HepG2 (cell line): ENCODE measurements at regions not wholly inside any gene's neighbourhood (a gene's known extent, or its start where the extent isn't known, plus 50 kb on each side); places are given as distances from the start of the nearest gene placed in this dataset.

ENCODE experiments used
- ATAC-seq: fragments of 200-7000 bp; cut with Tn5 transposase; 3 replicates; pipeline ENCODE4 v1.9.1; 2020; ENCODE audit warnings: mild to moderate bottlenecking, moderate library complexity
- BruUV-seq: library from RNA; stranded (reverse); fragments of 400-500 nt; replicated peaks from 2 replicates; lab custom pipeline; 2021; lab: Mats Ljungman, UMichigan
- CTCF ChIA-PET: fragments of 300-600 bp; formaldehyde crosslinking; extraction: SDS; loops from one replicate; lab custom pipeline; 2021; ENCODE audit warnings: low total read pairs, inconsistent platforms, low intra/inter-chr PET ratio; lab: Yijun Ruan, JAX
- POLR2A ChIA-PET: fragments of 350-600 bp; sonication (Branson Sonifier 250); formaldehyde crosslinking; loops from one replicate; lab custom pipeline; 2020; ENCODE audit warnings: antibody characterized with exemption, inconsistent platforms; lab: Yijun Ruan, JAX
- DNase-seq: peaks from one replicate; pipeline ENCODE4 v3.0.0-alpha.2; 2015; ENCODE audit warnings: low spot score
- FAIRE-seq: peaks from 3 replicates; lab custom pipeline; 2011; peaks lifted over from hg19 to GRCh38; lab: Jason Lieb, UNC
- H2AFZ ChIP-seq: one replicate; pipeline ENCODE4 v1.6.1; 2011; ENCODE audit warnings: low read length, inconsistent platforms
- H3K27ac ChIP-seq: fragments of 300-600 bp; 3 replicates; pipeline ENCODE4 v1.8.0; 2011; ENCODE audit warnings: mixed run types, mild to moderate bottlenecking, mixed read lengths, low read length, inconsistent platforms; ENCODE audit not compliant: insufficient read depth; ENCODE audit errors: extremely low read length
- H3K27me3 ChIP-seq, 2 experiments: fragments of 200-600 bp in 1 of 2; 2 replicates in 1 of 2; 3 replicates in 1 of 2; pipeline versions ENCODE4 v1.6.0 to v1.8.0; 2011; ENCODE audit warnings: low read length in 2 of 2, mild to moderate bottlenecking in 2 of 2, moderate library complexity in 2 of 2, inconsistent platforms in 1 of 2; ENCODE audit not compliant: insufficient read depth in 2 of 2, control insufficient read depth in 1 of 2
- H3K36me3 ChIP-seq, 2 experiments: fragments of 200-600 bp in 1 of 2; replicated peaks in 1 of 2; 2 replicates in 1 of 2; 3 replicates in 1 of 2; pipeline versions ENCODE4 v1.5.1 to v1.8.0; 2011; ENCODE audit warnings: low read length in 2 of 2, inconsistent platforms in 1 of 2; ENCODE audit not compliant: insufficient read depth in 2 of 2, control insufficient read depth in 1 of 2
- H3K4me1 ChIP-seq: 2 replicates; pipeline ENCODE4 v1.5.1; 2012; ENCODE audit warnings: low read length, inconsistent platforms; ENCODE audit not compliant: insufficient read depth
- H3K4me2 ChIP-seq: 2 replicates; pipeline ENCODE4 v1.6.0; 2011; ENCODE audit warnings: low read depth, low read length, inconsistent platforms
- H3K4me3 ChIP-seq, 3 experiments: fragments of 200-600 bp in 1 of 3; sonication (generic), shearing (Covaris generic) in 1 of 3; replicated peaks in 1 of 3; 2 replicates each; pipeline ENCODE4 v1.5.1; 2011 to 2016; ENCODE audit warnings: low read length in 3 of 3, inconsistent platforms in 2 of 3, low read depth in 2 of 3, mild to moderate bottlenecking in 2 of 3, control low read depth in 1 of 3, mixed read lengths in 1 of 3; ENCODE audit not compliant: insufficient read depth in 1 of 3
- H3K79me2 ChIP-seq: one replicate; pipeline ENCODE4 v1.6.1; 2011; ENCODE audit warnings: low read length, inconsistent platforms; ENCODE audit not compliant: insufficient read depth
- H3K9ac ChIP-seq: 2 replicates; pipeline ENCODE4 v1.6.0; 2011; ENCODE audit warnings: mild to moderate bottlenecking, low read depth, low read length, inconsistent platforms; ENCODE audit not compliant: insufficient read depth
- H3K9me3 ChIP-seq: 2 replicates; pipeline ENCODE4 v1.5.1; 2012; ENCODE audit warnings: mild to moderate bottlenecking, low read length
- H4K20me1 ChIP-seq: 2 replicates; pipeline ENCODE4 v1.6.0; 2011; ENCODE audit warnings: inconsistent platforms, mild to moderate bottlenecking, low read length, moderate library complexity; ENCODE audit not compliant: insufficient read depth
- ATAD3A ChIP-seq: sonication (generic); formaldehyde crosslinking; IDR thresholded peaks from 2 replicates; pipeline ENCODE4 v1.4.0; 2020; ENCODE audit warnings: missing genetic modification reagents
- DNMT3B ChIP-seq: conservative IDR thresholded peaks from 2 replicates; pipeline ENCODE4 v1.6.1; 2016; ENCODE audit warnings: missing biosample characterization, control low read depth
- DPF2 ChIP-seq: sonication (generic); formaldehyde crosslinking; IDR thresholded peaks from 2 replicates; pipeline ENCODE4 v1.4.0; 2020; ENCODE audit warnings: mild to moderate bottlenecking, low read depth, missing genetic modification reagents, borderline replicate concordance
- FOXM1 ChIP-seq: sonication (generic); formaldehyde crosslinking; IDR thresholded peaks from 2 replicates; pipeline ENCODE4 v1.5.0; 2020; ENCODE audit warnings: missing genetic modification reagents
- NCOR1 ChIP-seq: fragments of 200-600 bp; sonication (generic); IDR thresholded peaks from 2 replicates; pipeline ENCODE4 v1.7.0; 2017; ENCODE audit warnings: antibody characterized with exemption, low read length, borderline replicate concordance
- NFIC ChIP-seq: IDR thresholded peaks from 2 replicates; pipeline ENCODE4 v1.6.1; 2012; ENCODE audit warnings: mild to moderate bottlenecking, low read length, inconsistent platforms
- NFKB2 ChIP-seq: sonication (generic); formaldehyde crosslinking; IDR thresholded peaks from 2 replicates; pipeline ENCODE4 v1.4.0; 2020; ENCODE audit warnings: missing genetic modification reagents, borderline replicate concordance
- POGZ ChIP-seq: sonication (generic); formaldehyde crosslinking; IDR thresholded peaks from 2 replicates; pipeline ENCODE4 v1.4.0; 2020; ENCODE audit warnings: mild to moderate bottlenecking, missing genetic modification reagents
- SMARCE1 ChIP-seq: fragments of 450-650 bp; IDR thresholded peaks from 2 replicates; pipeline ENCODE4 v1.6.1; 2017; ENCODE audit warnings: borderline replicate concordance
- ZNF329 ChIP-seq: sonication (generic); formaldehyde crosslinking; IDR thresholded peaks from 2 replicates; pipeline ENCODE4 v1.9.0; 2021; ENCODE audit warnings: low read depth, mild to moderate bottlenecking, missing genetic modification reagents
- ZNF772 ChIP-seq: sonication (generic); formaldehyde crosslinking; IDR thresholded peaks from 2 replicates; pipeline ENCODE4 v1.5.0; 2020; ENCODE audit warnings: mild to moderate bottlenecking, missing genetic modification reagents
- WGBS: methylation state at CpG from one replicate; pipeline ENCODE4 v1.1.6; 2017; ENCODE audit warnings: low lambda C conversion rate; 5-methylcytosine and 5-hydroxymethylcytosine counted together
- in situ Hi-C: cut with HindIII; loops from 2 replicates; pipeline ENCODE4 v1.10.0; 2017; ENCODE audit warnings: low pct_unique_long_range_greater_than_20kb; ENCODE audit not compliant: extremely low pct_ligation_motif_present
- intact Hi-C: fragments of 100-400 bp; cut with micrococcal nuclease; formaldehyde crosslinking; loops from one replicate; pipeline ENCODE4 v1.10.0; 2022; ENCODE audit not compliant: unreplicated experiment
- TF ChIP-seq, protein P1 (sequence below): sonication (generic); formaldehyde crosslinking; IDR thresholded peaks from 2 replicates; pipeline ENCODE4 v1.4.0; 2020; ENCODE audit warnings: mild to moderate bottlenecking, missing genetic modification reagents
- TF ChIP-seq, protein P2 (sequence below): sonication (generic); formaldehyde crosslinking; IDR thresholded peaks from 2 replicates; pipeline ENCODE4 v1.9.0; 2021; ENCODE audit warnings: missing genetic modification reagents, borderline replicate concordance
- TF ChIP-seq, protein P3 (sequence below): IDR thresholded peaks from 2 replicates; pipeline ENCODE4 v1.6.1; 2016; ENCODE audit warnings: low read depth, borderline replicate concordance

DNA sequence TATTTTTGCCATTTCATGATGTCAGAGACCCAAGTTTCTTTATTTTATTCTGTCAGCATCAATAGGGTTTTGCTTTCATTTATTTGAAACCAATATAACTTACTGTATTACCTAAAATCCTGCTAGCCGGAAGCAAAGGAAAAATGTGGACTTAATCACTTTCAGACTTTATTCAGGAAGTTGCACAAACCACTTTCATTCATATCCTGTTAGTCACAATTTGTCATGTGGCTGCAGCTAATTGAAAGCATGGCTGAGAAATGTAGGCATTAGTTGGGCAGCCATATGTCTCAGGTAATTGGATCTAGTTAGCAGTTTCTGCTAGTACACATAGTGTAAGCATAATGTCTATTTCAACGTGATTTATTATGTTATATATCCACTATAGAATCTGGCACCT is 462.3 kb upstream of the SGO1 start:
- intact Hi-C loops: no loop called here
- 2% methylated on average over 2 of the region's 2 CpGs for WGBS
- in situ Hi-C loops: no loop called here
- BruUV-seq: no TSS peak
- Histone ChIP-seq H3K4me2 (no peak overlapping the region), H3K27me3 (no peaks in the 10 kb centered on the region), H4K20me1 (no peaks in the 10 kb centered on the region), H3K27ac (no peak overlapping the region), H3K36me3 (no peaks in the 10 kb centered on the region), H3K9ac (no peak overlapping the region), H2AFZ (no peak overlapping the region), H3K79me2 (no peaks in the 10 kb centered on the region), H3K4me3 (no peak overlapping the region), H3K9me3 (peaks cover 70% of the 10 kb centered on the region), H3K4me1 (no peaks in the 10 kb centered on the region)
- TF ChIP-seq NFIC: no peak
- TF ChIP-seq ZNF772: no peak
- TF ChIP-seq, protein P1, sequence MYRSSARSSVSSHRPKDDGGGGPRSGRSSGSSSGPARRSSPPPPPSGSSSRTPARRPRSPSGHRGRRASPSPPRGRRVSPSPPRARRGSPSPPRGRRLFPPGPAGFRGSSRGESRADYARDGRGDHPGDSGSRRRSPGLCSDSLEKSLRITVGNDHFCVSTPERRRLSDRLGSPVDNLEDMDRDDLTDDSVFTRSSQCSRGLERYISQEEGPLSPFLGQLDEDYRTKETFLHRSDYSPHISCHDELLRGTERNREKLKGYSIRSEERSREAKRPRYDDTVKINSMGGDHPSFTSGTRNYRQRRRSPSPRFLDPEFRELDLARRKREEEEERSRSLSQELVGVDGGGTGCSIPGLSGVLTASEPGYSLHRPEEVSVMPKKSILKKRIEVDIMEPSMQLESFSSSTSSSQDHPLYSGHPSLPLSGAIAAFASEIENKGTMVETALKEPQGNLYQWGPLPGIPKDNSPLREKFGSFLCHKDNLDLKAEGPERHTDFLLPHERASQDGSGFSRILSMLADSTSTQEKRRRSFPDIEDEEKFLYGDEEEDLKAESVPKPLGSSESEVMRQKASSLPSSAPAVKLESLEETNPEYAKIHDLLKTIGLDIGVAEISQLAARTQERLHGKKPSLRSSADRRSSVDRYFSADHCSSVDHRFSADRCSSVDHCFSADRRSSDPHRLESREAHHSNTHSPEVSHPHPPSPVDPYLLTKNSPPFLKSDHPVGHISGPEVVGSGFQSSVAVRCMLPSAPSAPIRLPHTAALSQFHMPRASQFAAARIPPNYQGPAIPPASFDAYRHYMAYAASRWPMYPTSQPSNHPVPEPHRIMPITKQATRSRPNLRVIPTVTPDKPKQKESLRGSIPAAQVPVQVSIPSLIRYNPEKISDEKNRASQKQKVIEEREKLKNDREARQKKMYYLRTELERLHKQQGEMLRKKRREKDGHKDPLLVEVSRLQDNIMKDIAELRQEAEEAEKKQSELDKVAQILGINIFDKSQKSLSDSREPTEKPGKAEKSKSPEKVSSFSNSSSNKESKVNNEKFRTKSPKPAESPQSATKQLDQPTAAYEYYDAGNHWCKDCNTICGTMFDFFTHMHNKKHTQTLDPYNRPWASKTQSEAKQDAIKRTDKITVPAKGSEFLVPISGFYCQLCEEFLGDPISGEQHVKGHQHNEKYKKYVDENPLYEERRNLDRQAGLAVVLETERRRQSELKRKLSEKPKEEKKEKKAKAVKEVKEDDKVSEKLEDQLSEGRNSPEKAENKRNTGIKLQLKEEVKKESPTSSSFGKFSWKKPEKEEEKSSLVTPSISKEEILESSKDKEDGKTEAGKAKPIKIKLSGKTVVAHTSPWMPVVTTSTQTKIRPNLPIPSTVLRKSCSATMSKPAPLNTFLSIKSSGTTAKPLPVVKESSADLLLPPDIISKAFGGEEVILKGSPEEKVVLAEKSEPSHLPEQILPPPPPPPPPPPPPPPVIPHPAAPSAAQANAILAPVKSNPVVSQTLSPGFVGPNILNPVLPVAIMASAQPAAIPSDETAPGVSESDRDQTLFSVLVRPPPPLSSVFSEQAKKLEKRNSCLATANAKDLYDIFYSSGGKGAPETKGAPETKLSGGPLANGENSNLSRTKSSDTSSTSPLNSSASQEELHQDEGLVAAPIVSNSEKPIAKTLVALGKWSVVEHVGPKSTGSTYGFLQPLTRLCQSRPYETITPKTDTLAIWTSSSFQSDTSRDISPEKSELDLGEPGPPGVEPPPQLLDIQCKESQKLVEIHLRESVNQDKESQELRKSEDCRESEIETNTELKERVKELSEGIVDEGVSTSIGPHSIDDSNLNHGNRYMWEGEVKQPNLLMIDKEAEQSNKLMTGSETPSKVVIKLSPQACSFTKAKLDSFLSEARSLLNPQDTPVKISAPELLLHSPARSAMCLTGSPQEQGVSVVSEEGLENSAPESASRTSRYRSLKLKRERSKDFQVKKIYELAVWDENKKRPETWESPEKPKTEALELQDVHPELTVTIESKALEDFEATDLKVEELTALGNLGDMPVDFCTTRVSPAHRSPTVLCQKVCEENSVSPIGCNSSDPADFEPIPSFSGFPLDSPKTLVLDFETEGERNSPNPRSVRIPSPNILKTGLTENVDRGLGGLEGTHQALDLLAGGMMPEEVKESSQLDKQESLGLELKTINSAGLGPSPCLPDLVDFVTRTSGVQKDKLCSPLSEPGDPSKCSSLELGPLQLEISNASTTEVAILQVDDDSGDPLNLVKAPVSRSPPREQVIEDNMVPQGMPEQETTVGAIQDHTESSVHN (CRISPR knock-in tag): no peak
- TF ChIP-seq ATAD3A (CRISPR knock-in tag): no peak
- TF ChIP-seq POGZ (CRISPR knock-in tag): no peak
- TF ChIP-seq SMARCE1: no peak
- TF ChIP-seq DPF2 (CRISPR knock-in tag): no peak
- TF ChIP-seq ZNF329 (CRISPR knock-in tag): no peak
- TF ChIP-seq, protein P2, sequence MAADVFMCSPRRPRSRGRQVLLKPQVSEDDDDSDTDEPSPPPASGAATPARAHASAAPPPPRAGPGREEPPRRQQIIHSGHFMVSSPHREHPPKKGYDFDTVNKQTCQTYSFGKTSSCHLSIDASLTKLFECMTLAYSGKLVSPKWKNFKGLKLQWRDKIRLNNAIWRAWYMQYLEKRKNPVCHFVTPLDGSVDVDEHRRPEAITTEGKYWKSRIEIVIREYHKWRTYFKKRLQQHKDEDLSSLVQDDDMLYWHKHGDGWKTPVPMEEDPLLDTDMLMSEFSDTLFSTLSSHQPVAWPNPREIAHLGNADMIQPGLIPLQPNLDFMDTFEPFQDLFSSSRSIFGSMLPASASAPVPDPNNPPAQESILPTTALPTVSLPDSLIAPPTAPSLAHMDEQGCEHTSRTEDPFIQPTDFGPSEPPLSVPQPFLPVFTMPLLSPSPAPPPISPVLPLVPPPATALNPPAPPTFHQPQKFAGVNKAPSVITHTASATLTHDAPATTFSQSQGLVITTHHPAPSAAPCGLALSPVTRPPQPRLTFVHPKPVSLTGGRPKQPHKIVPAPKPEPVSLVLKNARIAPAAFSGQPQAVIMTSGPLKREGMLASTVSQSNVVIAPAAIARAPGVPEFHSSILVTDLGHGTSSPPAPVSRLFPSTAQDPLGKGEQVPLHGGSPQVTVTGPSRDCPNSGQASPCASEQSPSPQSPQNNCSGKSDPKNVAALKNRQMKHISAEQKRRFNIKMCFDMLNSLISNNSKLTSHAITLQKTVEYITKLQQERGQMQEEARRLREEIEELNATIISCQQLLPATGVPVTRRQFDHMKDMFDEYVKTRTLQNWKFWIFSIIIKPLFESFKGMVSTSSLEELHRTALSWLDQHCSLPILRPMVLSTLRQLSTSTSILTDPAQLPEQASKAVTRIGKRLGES (CRISPR knock-in tag): no peak
- TF ChIP-seq NCOR1: no peak
- TF ChIP-seq DNMT3B (CRISPR knock-in tag): no peak
- TF ChIP-seq, protein P3, sequence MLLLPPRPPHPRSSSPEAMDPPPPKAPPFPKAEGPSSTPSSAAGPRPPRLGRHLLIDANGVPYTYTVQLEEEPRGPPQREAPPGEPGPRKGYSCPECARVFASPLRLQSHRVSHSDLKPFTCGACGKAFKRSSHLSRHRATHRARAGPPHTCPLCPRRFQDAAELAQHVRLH: no peak
- TF ChIP-seq FOXM1 (CRISPR knock-in tag): no peak
- TF ChIP-seq NFKB2: no peak
- FAIRE-seq (no peak), ATAC-seq (no peak), DNase-seq (no peak)
- POLR2A ChIA-PET: no interaction called here
- CTCF ChIA-PET: no interaction called here
